Skin of body (tissue), 1 donor: ENCODE measurements at regions not wholly inside any gene's neighbourhood (a gene's known extent, or its start where the extent isn't known, plus 50 kb on each side); places are given as distances from the start of the nearest gene placed in this dataset.
A peak's percentile ranks its signal among the peaks of the same experiment; 100 is the strongest.

Source experiments
- DNase-seq: peaks from one replicate; lab custom pipeline; 2025; lab: John Stamatoyannopoulos, UW

- DNase-seq: no peak
These were observed 468.7 kb upstream of the B3GALT2 start for GRCh38 chr1:193654951-193655735.

GRCh38 chr1:193649587-193649986 is 463.2 kb upstream of the B3GALT2 start:
- no peak for DNase-seq

- no peak for DNase-seq
These were observed 448.5 kb upstream of the B3GALT2 start for GRCh38 chr1:193634876-193635275.

- DNase-seq: no peak
These were observed 448.1 kb upstream of the B3GALT2 start for GRCh38 chr1:193634470-193634869.

GRCh38 chr1:193633991-193634390 is 447.6 kb upstream of the B3GALT2 start:
- DNase-seq: no peak

- DNase-seq: no peak
These were observed 446.7 kb upstream of the B3GALT2 start for GRCh38 chr1:193633093-193633492.

GRCh38 chr1:193631306-193631705 is 444.9 kb upstream of the B3GALT2 start:
- no peak for DNase-seq

- DNase-seq: no peak
These were observed 443.5 kb upstream of the B3GALT2 start for GRCh38 chr1:193629875-193630274.

GRCh38 chr1:193626695-193627094 is 440.3 kb upstream of the B3GALT2 start:
- DNase-seq: no peak

GRCh38 chr1:193625255-193625654 is 438.8 kb upstream of the B3GALT2 start:
- DNase-seq: no peak

- DNase-seq: no peak
These were observed 433.5 kb upstream of the B3GALT2 start for GRCh38 chr1:193619911-193620310.

- DNase-seq: no peak
These were observed 428.4 kb upstream of the B3GALT2 start for GRCh38 chr1:193614817-193615216.

- no peak for DNase-seq
These were observed 427.9 kb upstream of the B3GALT2 start for GRCh38 chr1:193614275-193614674.

- DNase-seq: no peak
These were observed 426.6 kb upstream of the B3GALT2 start for GRCh38 chr1:193613041-193613440.

- no peak for DNase-seq
These were observed 423.2 kb upstream of the B3GALT2 start for GRCh38 chr1:193609592-193609991.

- DNase-seq: no peak
These were observed 421.4 kb upstream of the B3GALT2 start for GRCh38 chr1:193607787-193608186.

- DNase-seq: no peak
These were observed 419.6 kb upstream of the B3GALT2 start for GRCh38 chr1:193606035-193606434.

GRCh38 chr1:193602705-193603104 is 416.3 kb upstream of the B3GALT2 start:
- DNase-seq: no peak

- no peak for DNase-seq
These were observed 406.9 kb upstream of the B3GALT2 start for GRCh38 chr1:193593147-193593885.

GRCh38 chr1:193592317-193592716 is 405.9 kb upstream of the B3GALT2 start:
- DNase-seq: no peak

GRCh38 chr1:193590102-193590501 is 403.7 kb upstream of the B3GALT2 start:
- DNase-seq: no peak

- DNase-seq: peak; percentile 57
These were observed 403.2 kb upstream of the B3GALT2 start for GRCh38 chr1:193589597-193590040.
